ENCODE measurements at regions not wholly inside any gene's neighbourhood (a gene's known extent, or its start where the extent isn't known, plus 50 kb on each side); places are given as distances from the start of the nearest gene placed in this dataset.

DNA sequence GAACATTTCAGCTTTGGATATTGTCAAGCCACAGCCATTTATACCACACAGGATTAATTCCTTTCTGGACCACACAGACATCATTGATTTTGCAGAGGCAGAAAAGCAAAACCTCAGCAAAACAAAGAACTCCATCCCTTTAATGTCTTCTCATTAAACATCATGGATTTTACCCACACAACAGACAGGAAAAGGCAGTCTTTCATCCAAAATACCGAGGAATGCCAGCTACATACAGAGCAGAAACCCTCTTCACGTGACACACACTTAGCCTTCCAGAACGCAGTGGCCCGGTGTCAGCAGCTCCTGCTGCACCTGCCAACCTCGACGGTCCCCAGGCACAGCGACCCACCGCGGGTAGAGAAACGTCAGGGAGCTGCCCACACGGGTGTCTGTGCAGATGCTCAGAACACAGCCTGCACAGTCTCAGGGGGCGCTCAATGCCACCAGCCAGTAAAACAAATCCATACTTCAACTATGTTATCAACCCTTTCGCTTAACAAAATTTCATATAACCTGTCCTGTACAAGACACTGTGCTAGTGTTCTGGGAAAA is 304.5 kb downstream of the EIPR1 start:
- Histone ChIP-seq H3K27ac (no peak overlapping the region), H3K4me1 (replicated peaks) (no peaks in the 10 kb centered on the region), H3K4me3 (no peak overlapping the region), H3K36me3 (no peaks in the 10 kb centered on the region), H3K27me3 (replicated peaks; ENCODE audit: insufficient read depth) (no peaks in the 10 kb centered on the region), H3K9me3 (no peaks in the 10 kb centered on the region)
- no peak for DNase-seq (ENCODE audit: low spot score)
- TF ChIP-seq POLR2AphosphoS5 (IDR thresholded peaks at IDR 0.05) (no peak), POLR2A (IDR thresholded peaks at IDR 0.05) (no peak)
- TF ChIP-seq, protein P1, sequence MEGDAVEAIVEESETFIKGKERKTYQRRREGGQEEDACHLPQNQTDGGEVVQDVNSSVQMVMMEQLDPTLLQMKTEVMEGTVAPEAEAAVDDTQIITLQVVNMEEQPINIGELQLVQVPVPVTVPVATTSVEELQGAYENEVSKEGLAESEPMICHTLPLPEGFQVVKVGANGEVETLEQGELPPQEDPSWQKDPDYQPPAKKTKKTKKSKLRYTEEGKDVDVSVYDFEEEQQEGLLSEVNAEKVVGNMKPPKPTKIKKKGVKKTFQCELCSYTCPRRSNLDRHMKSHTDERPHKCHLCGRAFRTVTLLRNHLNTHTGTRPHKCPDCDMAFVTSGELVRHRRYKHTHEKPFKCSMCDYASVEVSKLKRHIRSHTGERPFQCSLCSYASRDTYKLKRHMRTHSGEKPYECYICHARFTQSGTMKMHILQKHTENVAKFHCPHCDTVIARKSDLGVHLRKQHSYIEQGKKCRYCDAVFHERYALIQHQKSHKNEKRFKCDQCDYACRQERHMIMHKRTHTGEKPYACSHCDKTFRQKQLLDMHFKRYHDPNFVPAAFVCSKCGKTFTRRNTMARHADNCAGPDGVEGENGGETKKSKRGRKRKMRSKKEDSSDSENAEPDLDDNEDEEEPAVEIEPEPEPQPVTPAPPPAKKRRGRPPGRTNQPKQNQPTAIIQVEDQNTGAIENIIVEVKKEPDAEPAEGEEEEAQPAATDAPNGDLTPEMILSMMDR (IDR thresholded peaks at IDR 0.05), result no peak
- intact Hi-C loops (cut with DNase I), result no loop called here
- WGBS, result 37% methylated on average over 13 of the region's 13 CpGs

GRCh38 chr2:3071685-3072263 is 305.8 kb downstream of the EIPR1 start:
- no peaks in the 10 kb centered on the region for H3K36me3 ChIP-seq
- 89% methylated on average over 10 of the region's 10 CpGs for WGBS
- H3K27me3 ChIP-seq (replicated peaks; ENCODE audit: insufficient read depth), result no peaks in the 10 kb centered on the region
- no peak overlapping the region for H3K27ac ChIP-seq
- TF ChIP-seq, protein P1 (IDR thresholded peaks at IDR 0.05), result no peak
- no peak for TF ChIP-seq POLR2A (IDR thresholded peaks at IDR 0.05)
- no peak for TF ChIP-seq POLR2AphosphoS5 (IDR thresholded peaks at IDR 0.05)
- no peaks in the 10 kb centered on the region for H3K4me1 ChIP-seq (replicated peaks)
- no peak for DNase-seq (ENCODE audit: low spot score)
- H3K4me3 ChIP-seq, result no peak overlapping the region
- H3K9me3 ChIP-seq, result no peaks in the 10 kb centered on the region
- intact Hi-C loops (cut with DNase I), result no loop called here

DNA sequence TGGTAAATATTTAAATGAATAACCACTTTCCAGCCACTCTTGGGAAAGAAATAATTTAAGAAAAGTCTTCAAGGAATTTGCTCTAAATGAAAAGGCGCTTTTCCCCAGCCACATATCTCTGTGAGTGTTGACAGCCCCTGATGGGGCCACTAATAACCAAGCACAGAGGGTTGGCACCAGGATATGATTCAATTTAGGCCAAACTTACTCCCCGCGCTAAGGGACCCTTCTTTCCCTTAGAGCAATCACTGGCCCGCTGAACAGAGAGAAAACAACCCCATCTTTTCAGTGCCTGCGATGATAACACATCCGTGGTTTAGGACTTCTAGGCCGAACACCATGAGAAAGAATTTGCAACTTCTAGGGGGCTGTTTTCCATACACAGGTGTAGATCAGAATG is 310.8 kb downstream of the EIPR1 start:
- Histone ChIP-seq H3K4me1 (replicated peaks) (no peaks in the 10 kb centered on the region), H3K27me3 (replicated peaks; ENCODE audit: insufficient read depth) (no peaks in the 10 kb centered on the region), H3K36me3 (no peaks in the 10 kb centered on the region), H3K27ac (no peak overlapping the region), H3K9me3 (no peaks in the 10 kb centered on the region), H3K4me3 (no peak overlapping the region)
- intact Hi-C loops (cut with DNase I), result no loop called here
- no peak for DNase-seq (ENCODE audit: low spot score)
- WGBS, result 93% methylated on average over 7 of the region's 7 CpGs
- no peak for TF ChIP-seq POLR2AphosphoS5 (IDR thresholded peaks at IDR 0.05)
- no peak for TF ChIP-seq POLR2A (IDR thresholded peaks at IDR 0.05)
- TF ChIP-seq, protein P1 (IDR thresholded peaks at IDR 0.05), result no peak

DNA sequence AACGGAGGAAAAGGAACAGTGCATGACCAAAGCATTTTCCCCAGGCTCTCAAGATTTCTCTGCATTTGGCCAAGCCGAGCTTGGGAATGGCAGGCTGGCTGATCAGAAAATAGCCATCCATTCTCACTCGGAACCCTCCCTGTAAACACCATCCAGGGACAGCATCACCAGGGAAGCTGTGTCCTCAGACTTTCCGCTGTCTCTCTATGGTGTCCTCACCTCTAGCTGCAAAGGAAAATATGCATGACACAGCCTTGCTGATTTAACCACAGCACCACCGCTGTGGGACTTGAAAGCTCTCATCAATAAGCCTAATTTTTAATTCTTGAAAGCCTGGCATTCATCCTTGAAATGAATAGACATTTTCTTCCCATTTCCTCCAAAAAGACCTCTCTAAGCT is 311.7 kb downstream of the EIPR1 start:
- DNase-seq (ENCODE audit: low spot score), result no peak
- no peak overlapping the region for H3K4me3 ChIP-seq
- no peaks in the 10 kb centered on the region for H3K4me1 ChIP-seq (replicated peaks)
- intact Hi-C loops (cut with DNase I), result no loop called here
- H3K27ac ChIP-seq, result no peak overlapping the region
- H3K9me3 ChIP-seq, result no peaks in the 10 kb centered on the region
- no peaks in the 10 kb centered on the region for H3K36me3 ChIP-seq
- TF ChIP-seq, protein P1 (IDR thresholded peaks at IDR 0.05), result no peak
- TF ChIP-seq POLR2A (IDR thresholded peaks at IDR 0.05), result no peak
- TF ChIP-seq POLR2AphosphoS5 (IDR thresholded peaks at IDR 0.05), result no peak
- no peaks in the 10 kb centered on the region for H3K27me3 ChIP-seq (replicated peaks; ENCODE audit: insufficient read depth)
- 72% methylated on average over 5 of the region's 5 CpGs for WGBS
